ENCODE measurements at regions not wholly inside any gene's neighbourhood (a gene's known extent, or its start where the extent isn't known, plus 50 kb on each side); places are given as distances from the start of the nearest gene placed in this dataset.

GRCh38 chr13:85616275-85616674, 182.9 kb downstream of the SLITRK6 start:
- no peaks in the 10 kb centered on the region for H4K20me1 ChIP-seq (ENCODE audit: control insufficient read depth, extremely low read depth, insufficient read depth, low read length)
- H3K27me3 ChIP-seq (ENCODE audit: control insufficient read depth, insufficient read depth, low read length) = no peaks in the 10 kb centered on the region
- H3K4me2 ChIP-seq (ENCODE audit: extremely low read depth, insufficient read depth, low read length) = no peak overlapping the region
- no peak overlapping the region for H3K4me3 ChIP-seq (replicated peaks in 1 of 4; ENCODE audit: control extremely low read depth in 1 of 4, insufficient read depth in 1 of 4, low read depth in 3 of 4, low read length in 4 of 4)
- H3K36me3 ChIP-seq (ENCODE audit: control insufficient read depth, insufficient read depth, low read length) = no peaks in the 10 kb centered on the region
- no peak overlapping the region for H2AFZ ChIP-seq (ENCODE audit: low read length)
- H3K79me2 ChIP-seq (ENCODE audit: control insufficient read depth, insufficient read depth, low read length) = no peaks in the 10 kb centered on the region
- no peak overlapping the region for H3K9ac ChIP-seq (ENCODE audit: insufficient read depth, low read length)
- no peak overlapping the region for H3K27ac ChIP-seq (ENCODE audit: insufficient read depth, low read length)
- no peaks in the 10 kb centered on the region for H3K9me3 ChIP-seq (ENCODE audit: control insufficient read depth, insufficient read depth, low read depth, low read length)
- peak; percentile 4 to 36 for DNase-seq (ENCODE audit: low read depth in 2 of 2)
- no peaks in the 10 kb centered on the region for H3K4me1 ChIP-seq (ENCODE audit: control insufficient read depth, extremely low read depth, insufficient read depth, low read length)
- TF ChIP-seq, protein P1, sequence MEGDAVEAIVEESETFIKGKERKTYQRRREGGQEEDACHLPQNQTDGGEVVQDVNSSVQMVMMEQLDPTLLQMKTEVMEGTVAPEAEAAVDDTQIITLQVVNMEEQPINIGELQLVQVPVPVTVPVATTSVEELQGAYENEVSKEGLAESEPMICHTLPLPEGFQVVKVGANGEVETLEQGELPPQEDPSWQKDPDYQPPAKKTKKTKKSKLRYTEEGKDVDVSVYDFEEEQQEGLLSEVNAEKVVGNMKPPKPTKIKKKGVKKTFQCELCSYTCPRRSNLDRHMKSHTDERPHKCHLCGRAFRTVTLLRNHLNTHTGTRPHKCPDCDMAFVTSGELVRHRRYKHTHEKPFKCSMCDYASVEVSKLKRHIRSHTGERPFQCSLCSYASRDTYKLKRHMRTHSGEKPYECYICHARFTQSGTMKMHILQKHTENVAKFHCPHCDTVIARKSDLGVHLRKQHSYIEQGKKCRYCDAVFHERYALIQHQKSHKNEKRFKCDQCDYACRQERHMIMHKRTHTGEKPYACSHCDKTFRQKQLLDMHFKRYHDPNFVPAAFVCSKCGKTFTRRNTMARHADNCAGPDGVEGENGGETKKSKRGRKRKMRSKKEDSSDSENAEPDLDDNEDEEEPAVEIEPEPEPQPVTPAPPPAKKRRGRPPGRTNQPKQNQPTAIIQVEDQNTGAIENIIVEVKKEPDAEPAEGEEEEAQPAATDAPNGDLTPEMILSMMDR (conservative IDR thresholded peaks at IDR 0.05 in 1 of 2, IDR thresholded peaks at IDR 0.05 in 1 of 2; ENCODE audit: low read depth in 1 of 2, low read length in 2 of 2) = no peak
- TF ChIP-seq EZH2 (IDR thresholded peaks at IDR 0.05; ENCODE audit: low read length, missing control alignments) = no peak

GRCh38 chr13:85615031-85615430, 184.2 kb downstream of the SLITRK6 start:
- Histone ChIP-seq H3K9ac (ENCODE audit: insufficient read depth, low read length) (no peak overlapping the region), H3K4me3 (replicated peaks in 1 of 4; ENCODE audit: control extremely low read depth in 1 of 4, insufficient read depth in 1 of 4, low read depth in 3 of 4, low read length in 4 of 4) (no peak overlapping the region), H3K4me2 (ENCODE audit: extremely low read depth, insufficient read depth, low read length) (no peak overlapping the region), H3K27me3 (ENCODE audit: control insufficient read depth, insufficient read depth, low read length) (no peaks in the 10 kb centered on the region), H2AFZ (ENCODE audit: low read length) (no peak overlapping the region), H3K27ac (ENCODE audit: insufficient read depth, low read length) (no peak overlapping the region), H4K20me1 (ENCODE audit: control insufficient read depth, extremely low read depth, insufficient read depth, low read length) (no peaks in the 10 kb centered on the region), H3K4me1 (ENCODE audit: control insufficient read depth, extremely low read depth, insufficient read depth, low read length) (no peaks in the 10 kb centered on the region), H3K9me3 (ENCODE audit: control insufficient read depth, insufficient read depth, low read depth, low read length) (no peaks in the 10 kb centered on the region), H3K36me3 (ENCODE audit: control insufficient read depth, insufficient read depth, low read length) (no peaks in the 10 kb centered on the region), H3K79me2 (ENCODE audit: control insufficient read depth, insufficient read depth, low read length) (no peaks in the 10 kb centered on the region)
- TF ChIP-seq EZH2 (IDR thresholded peaks at IDR 0.05; ENCODE audit: low read length, missing control alignments) = no peak
- TF ChIP-seq, protein P1 (conservative IDR thresholded peaks at IDR 0.05 in 1 of 2, IDR thresholded peaks at IDR 0.05 in 1 of 2; ENCODE audit: low read depth in 1 of 2, low read length in 2 of 2) = no peak
- no peak for DNase-seq (ENCODE audit: low read depth in 2 of 2)

DNA sequence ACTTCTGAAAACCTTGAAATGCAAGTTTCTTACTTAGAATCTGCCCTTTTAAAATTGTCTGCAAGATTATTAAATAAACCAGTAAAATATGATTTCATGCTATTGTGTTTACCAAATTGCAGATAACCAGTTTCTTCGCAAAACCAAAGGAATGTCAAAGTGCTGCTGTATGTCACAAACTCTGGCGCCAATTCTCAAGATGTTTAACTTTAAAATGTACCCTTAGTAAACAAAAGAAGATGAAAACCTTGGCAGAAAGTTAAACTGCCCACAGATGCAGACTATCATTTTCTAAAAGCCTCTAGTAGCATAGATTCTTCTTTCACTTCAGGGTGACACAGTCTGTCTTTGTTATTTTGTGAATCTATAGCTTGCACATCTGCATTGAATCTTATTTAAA, 189.2 kb downstream of the SLITRK6 start:
- DNase-seq (ENCODE audit: low read depth in 2 of 2) = peak in 1 of 2 donors; percentile 60
- Histone ChIP-seq H3K79me2 (ENCODE audit: control insufficient read depth, insufficient read depth, low read length) (no peaks in the 10 kb centered on the region), H3K4me2 (ENCODE audit: extremely low read depth, insufficient read depth, low read length) (no peak overlapping the region), H3K27ac (ENCODE audit: insufficient read depth, low read length) (no peak overlapping the region), H2AFZ (ENCODE audit: low read length) (no peak overlapping the region), H4K20me1 (ENCODE audit: control insufficient read depth, extremely low read depth, insufficient read depth, low read length) (no peaks in the 10 kb centered on the region), H3K4me1 (ENCODE audit: control insufficient read depth, extremely low read depth, insufficient read depth, low read length) (no peaks in the 10 kb centered on the region), H3K9ac (ENCODE audit: insufficient read depth, low read length) (no peak overlapping the region), H3K9me3 (ENCODE audit: control insufficient read depth, insufficient read depth, low read depth, low read length) (no peaks in the 10 kb centered on the region), H3K27me3 (ENCODE audit: control insufficient read depth, insufficient read depth, low read length) (no peaks in the 10 kb centered on the region), H3K4me3 (replicated peaks in 1 of 4; ENCODE audit: control extremely low read depth in 1 of 4, insufficient read depth in 1 of 4, low read depth in 3 of 4, low read length in 4 of 4) (no peak overlapping the region), H3K36me3 (ENCODE audit: control insufficient read depth, insufficient read depth, low read length) (no peaks in the 10 kb centered on the region)
- TF ChIP-seq EZH2 (IDR thresholded peaks at IDR 0.05; ENCODE audit: low read length, missing control alignments) = no peak
